NB4 (cell line): ENCODE measurements at regions not wholly inside any gene's neighbourhood (a gene's known extent, or its start where the extent isn't known, plus 50 kb on each side); places are given as distances from the start of the nearest gene placed in this dataset.

ENCODE experiments used
- POLR2A ChIP-seq: IDR thresholded peaks from 2 replicates; pipeline ENCODE4 v1.6.1; 2011; ENCODE audit warnings: mild to moderate bottlenecking; ENCODE audit not compliant: insufficient read length; ENCODE audit errors: extremely low read depth
- TF ChIP-seq, protein P1 (sequence below): IDR thresholded peaks from 2 replicates; pipeline ENCODE4 v1.6.1; 2011; ENCODE audit warnings: low read depth, low read length
- TF ChIP-seq, protein P2 (sequence below): IDR thresholded peaks from one replicate; pipeline ENCODE4 v1.5.1; 2012; ENCODE audit warnings: low read depth, low read length

DNA sequence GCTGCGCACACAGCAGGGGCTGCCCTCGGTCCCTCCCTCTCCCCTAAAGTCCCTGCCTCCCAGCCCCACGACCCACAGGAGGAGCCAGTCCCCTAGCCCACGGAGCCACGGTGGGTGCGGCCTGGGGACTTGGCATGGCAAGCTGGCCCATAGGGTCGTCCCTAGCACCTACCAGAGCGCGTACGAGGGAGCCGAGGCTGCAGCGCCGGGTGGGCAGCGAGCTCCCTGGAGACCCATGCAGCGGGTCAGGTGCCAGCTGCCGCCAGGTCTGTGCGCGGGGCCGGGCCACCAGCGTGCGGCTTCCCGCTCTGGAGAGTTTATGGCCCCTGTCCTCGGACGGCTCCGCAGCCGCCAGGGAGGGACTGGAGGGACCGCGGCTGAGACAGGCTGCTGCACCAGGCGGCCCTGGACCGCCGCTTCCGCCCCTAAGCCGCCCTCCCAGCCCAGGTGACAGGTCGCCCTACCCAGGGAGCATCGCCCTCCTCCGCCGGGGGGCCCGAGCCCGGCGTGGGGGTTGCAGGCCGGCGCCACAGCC, 273.6 kb downstream of the CCDC74A start:
- TF ChIP-seq, protein P1, sequence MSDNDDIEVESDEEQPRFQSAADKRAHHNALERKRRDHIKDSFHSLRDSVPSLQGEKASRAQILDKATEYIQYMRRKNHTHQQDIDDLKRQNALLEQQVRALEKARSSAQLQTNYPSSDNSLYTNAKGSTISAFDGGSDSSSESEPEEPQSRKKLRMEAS = no peak
- TF ChIP-seq, protein P2, sequence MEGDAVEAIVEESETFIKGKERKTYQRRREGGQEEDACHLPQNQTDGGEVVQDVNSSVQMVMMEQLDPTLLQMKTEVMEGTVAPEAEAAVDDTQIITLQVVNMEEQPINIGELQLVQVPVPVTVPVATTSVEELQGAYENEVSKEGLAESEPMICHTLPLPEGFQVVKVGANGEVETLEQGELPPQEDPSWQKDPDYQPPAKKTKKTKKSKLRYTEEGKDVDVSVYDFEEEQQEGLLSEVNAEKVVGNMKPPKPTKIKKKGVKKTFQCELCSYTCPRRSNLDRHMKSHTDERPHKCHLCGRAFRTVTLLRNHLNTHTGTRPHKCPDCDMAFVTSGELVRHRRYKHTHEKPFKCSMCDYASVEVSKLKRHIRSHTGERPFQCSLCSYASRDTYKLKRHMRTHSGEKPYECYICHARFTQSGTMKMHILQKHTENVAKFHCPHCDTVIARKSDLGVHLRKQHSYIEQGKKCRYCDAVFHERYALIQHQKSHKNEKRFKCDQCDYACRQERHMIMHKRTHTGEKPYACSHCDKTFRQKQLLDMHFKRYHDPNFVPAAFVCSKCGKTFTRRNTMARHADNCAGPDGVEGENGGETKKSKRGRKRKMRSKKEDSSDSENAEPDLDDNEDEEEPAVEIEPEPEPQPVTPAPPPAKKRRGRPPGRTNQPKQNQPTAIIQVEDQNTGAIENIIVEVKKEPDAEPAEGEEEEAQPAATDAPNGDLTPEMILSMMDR = no peak
- no peak for TF ChIP-seq POLR2A
